ENCODE measurements at regions not wholly inside any gene's neighbourhood (a gene's known extent, or its start where the extent isn't known, plus 50 kb on each side); places are given as distances from the start of the nearest gene placed in this dataset.

DNA sequence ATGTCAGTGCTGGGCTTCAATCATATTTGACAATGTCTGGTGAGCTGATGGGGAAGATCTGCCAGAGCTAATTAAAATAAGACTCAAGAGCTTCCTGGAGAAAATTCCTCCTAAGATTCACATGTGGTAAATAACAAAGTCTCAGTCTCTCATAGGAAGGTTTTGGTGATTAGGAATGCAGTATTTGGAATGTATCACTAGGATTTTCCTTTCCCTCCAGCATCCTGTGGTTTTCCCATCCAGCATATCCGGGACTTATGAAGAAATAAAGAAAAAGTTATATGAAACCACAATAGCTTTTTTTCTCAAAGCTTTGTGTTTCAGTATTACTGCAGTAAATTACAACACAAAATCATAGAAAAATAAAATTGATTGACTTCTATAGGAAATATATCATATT is 1597.1 kb downstream of the ADGRL3 start (continued):
- no peak for TF ChIP-seq STAT6 (CRISPR knock-in tag; IDR thresholded peaks at IDR 0.05; ENCODE audit: borderline replicate concordance)
- no peak for TF ChIP-seq MZF1 (CRISPR knock-in tag; IDR thresholded peaks at IDR 0.05; ENCODE audit: borderline replicate concordance)

DNA sequence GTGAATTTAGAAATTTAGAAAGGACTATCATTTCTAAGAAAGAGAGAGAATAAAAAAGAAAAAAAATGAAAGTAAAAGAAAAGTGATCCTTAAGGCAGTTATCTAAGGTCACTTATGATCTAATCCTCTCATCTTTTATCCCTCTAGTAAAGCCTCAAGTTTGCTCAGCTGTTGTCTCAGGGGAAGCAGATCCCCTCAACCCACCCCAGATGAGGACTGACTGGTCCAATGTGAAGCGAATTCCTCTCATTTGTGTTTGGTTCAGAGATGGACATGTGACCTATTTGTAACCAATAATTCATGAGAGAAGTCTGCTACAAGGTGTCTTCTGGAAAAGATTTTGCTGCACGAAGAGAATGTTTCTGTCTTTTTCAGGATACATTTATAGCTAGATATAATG is 1591.3 kb downstream of the ADGRL3 start:
- no peak overlapping the region for H3K27ac ChIP-seq (ENCODE audit: extremely low read length, insufficient read depth, low read length)
- no peaks in the 10 kb centered on the region for H3K9me3 ChIP-seq (ENCODE audit: low read length)
- in situ Hi-C loops (cut with HindIII; ENCODE audit: extremely low pct_ligation_motif_present, low pct_unique_long_range_greater_than_20kb) (no loop called here), intact Hi-C loops (cut with micrococcal nuclease; ENCODE audit: unreplicated experiment) (no loop called here)
- H3K79me2 ChIP-seq (ENCODE audit: insufficient read depth, low read length) = no peaks in the 10 kb centered on the region
- no peaks in the 10 kb centered on the region for H4K20me1 ChIP-seq (ENCODE audit: insufficient read depth, low read length)
- 4% methylated on average over 2 of the region's 2 CpGs for WGBS (ENCODE audit: low lambda C conversion rate)
- ChIA-PET POLR2A (no interaction called here), CTCF (ENCODE audit: low intra/inter-chr PET ratio, low total read pairs) (no interaction called here)
- TF ChIP-seq SIX4 (CRISPR knock-in tag; IDR thresholded peaks at IDR 0.05) (no peak), XBP1 (CRISPR knock-in tag; IDR thresholded peaks at IDR 0.05) (no peak), ZHX2 (IDR thresholded peaks at IDR 0.05; ENCODE audit: low read depth) (no peak), ZHX2 (CRISPR knock-in tag; IDR thresholded peaks at IDR 0.05; ENCODE audit: borderline replicate concordance) (no peak), PAWR (CRISPR knock-in tag; IDR thresholded peaks at IDR 0.05; ENCODE audit: borderline replicate concordance) (no peak), ZBTB21 (CRISPR knock-in tag; IDR thresholded peaks at IDR 0.05) (no peak), TEAD2 (CRISPR knock-in tag; IDR thresholded peaks at IDR 0.05) (no peak), ZNF124 (CRISPR knock-in tag; IDR thresholded peaks at IDR 0.05) (no peak), HIVEP1 (CRISPR knock-in tag; IDR thresholded peaks at IDR 0.05) (no peak), SNRNP70 (IDR thresholded peaks at IDR 0.05; ENCODE audit: low read depth, low read length) (no peak), ZNF839 (CRISPR knock-in tag; IDR thresholded peaks at IDR 0.05; ENCODE audit: borderline replicate concordance) (no peak), RFX5 (IDR thresholded peaks at IDR 0.05; ENCODE audit: low read depth, low read length) (no peak), ZBTB7B (CRISPR knock-in tag; IDR thresholded peaks at IDR 0.05) (no peak), ZNF747 (CRISPR knock-in tag; IDR thresholded peaks at IDR 0.05; ENCODE audit: borderline replicate concordance) (no peak)
- TF ChIP-seq, protein P1, sequence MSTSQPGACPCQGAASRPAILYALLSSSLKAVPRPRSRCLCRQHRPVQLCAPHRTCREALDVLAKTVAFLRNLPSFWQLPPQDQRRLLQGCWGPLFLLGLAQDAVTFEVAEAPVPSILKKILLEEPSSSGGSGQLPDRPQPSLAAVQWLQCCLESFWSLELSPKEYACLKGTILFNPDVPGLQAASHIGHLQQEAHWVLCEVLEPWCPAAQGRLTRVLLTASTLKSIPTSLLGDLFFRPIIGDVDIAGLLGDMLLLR (CRISPR knock-in tag; IDR thresholded peaks at IDR 0.05) = no peak
- no peak overlapping the region for H2AFZ ChIP-seq (ENCODE audit: low read length)
- DNase-seq (ENCODE audit: low spot score) (no peak), FAIRE-seq (no peak), ATAC-seq (no peak)
- H3K4me1 ChIP-seq (ENCODE audit: insufficient read depth, low read length) = no peaks in the 10 kb centered on the region
- H3K9ac ChIP-seq (ENCODE audit: insufficient read depth, low read depth, low read length) = no peak overlapping the region
- no peaks in the 10 kb centered on the region for H3K36me3 ChIP-seq (replicated peaks in 1 of 2; ENCODE audit: control insufficient read depth in 1 of 2, insufficient read depth in 2 of 2, low read length in 2 of 2)
- H3K27me3 ChIP-seq (ENCODE audit: control insufficient read depth in 1 of 2, insufficient read depth in 2 of 2, low read length in 2 of 2) = no peaks in the 10 kb centered on the region
- no peak overlapping the region for H3K4me2 ChIP-seq (ENCODE audit: low read depth, low read length)
- no TSS peak for BruUV-seq (replicated peaks)
- H3K4me3 ChIP-seq (replicated peaks in 1 of 3; ENCODE audit: insufficient read depth in 1 of 3, low read depth in 2 of 3, low read length in 3 of 3) = no peak overlapping the region

All from HepG2 (cell line).